Activated CD4-positive, alpha-beta T cell treated with anti-CD3 and anti-CD28 coated beads, Interleukin-2, amount 10 ng/mL, durations not matched to agents 24 days and 14 days (primary cell): ENCODE measurements at regions not wholly inside any gene's neighbourhood (a gene's known extent, or its start where the extent isn't known, plus 50 kb on each side); places are given as distances from the start of the nearest gene placed in this dataset.
"Not testable (repeated sequence)": the region's sequence is repeated elsewhere in the genome, so short reads cannot be mapped to it uniquely, and the experiment has no call there.

Experiments used
- DNase-seq: peaks from one replicate; pipeline ENCODE4 v3.0.0; 2022
- H3K27ac Mint-ChIP-seq: one replicate; pipeline ENCODE4 v1.8.0; 2022; ENCODE audit warnings: mild to moderate bottlenecking, mixed read lengths
- H3K27me3 Mint-ChIP-seq: one replicate; pipeline ENCODE4 v1.8.0; 2022; ENCODE audit warnings: mixed read lengths
- H3K36me3 Mint-ChIP-seq: one replicate; pipeline ENCODE4 v1.8.0; 2022; ENCODE audit warnings: low read depth, mild to moderate bottlenecking, mixed read lengths
- H3K4me1 Mint-ChIP-seq: one replicate; pipeline ENCODE4 v1.8.0; 2021; ENCODE audit warnings: mixed read lengths
- H3K4me3 Mint-ChIP-seq: one replicate; pipeline ENCODE4 v1.8.0; 2022; ENCODE audit warnings: mild to moderate bottlenecking, moderate library complexity, mixed read lengths
- H3K9me3 Mint-ChIP-seq: one replicate; pipeline ENCODE4 v1.8.0; 2021; ENCODE audit warnings: mixed read lengths
- intact Hi-C: fragments of 100-400 bp; cut with micrococcal nuclease; formaldehyde crosslinking; loops from one replicate; pipeline ENCODE4 v1.15.1; 2023

DNA sequence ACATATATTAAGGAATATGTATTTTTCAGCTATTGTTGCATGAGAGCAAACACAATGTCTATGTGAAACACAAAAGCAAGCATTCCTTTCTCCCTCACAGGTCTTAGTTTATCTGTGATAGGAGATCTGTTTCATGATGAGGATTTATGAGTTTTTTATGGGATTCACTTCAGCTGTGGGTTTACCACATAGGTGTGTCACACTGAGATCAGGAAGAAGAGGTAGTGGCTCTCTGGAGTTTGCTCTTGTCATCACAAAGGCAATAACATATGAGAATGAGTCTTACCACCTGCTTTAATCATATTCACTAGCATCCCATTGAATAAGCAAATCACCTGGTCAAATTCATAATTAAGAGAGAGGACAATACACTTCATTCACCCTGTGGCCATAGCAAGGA lies 960.3 kb upstream of the SLC39A10 start:
- Mint-ChIP-seq H3K4me1 (no peaks in the 10 kb centered on the region), H3K27me3 (no peaks in the 10 kb centered on the region), H3K4me3 (no peak overlapping the region), H3K9me3 (no peaks in the 10 kb centered on the region), H3K36me3 (no peaks in the 10 kb centered on the region), H3K27ac (no peak overlapping the region)
- DNase-seq: no peak
- intact Hi-C loops: no loop called here

DNA sequence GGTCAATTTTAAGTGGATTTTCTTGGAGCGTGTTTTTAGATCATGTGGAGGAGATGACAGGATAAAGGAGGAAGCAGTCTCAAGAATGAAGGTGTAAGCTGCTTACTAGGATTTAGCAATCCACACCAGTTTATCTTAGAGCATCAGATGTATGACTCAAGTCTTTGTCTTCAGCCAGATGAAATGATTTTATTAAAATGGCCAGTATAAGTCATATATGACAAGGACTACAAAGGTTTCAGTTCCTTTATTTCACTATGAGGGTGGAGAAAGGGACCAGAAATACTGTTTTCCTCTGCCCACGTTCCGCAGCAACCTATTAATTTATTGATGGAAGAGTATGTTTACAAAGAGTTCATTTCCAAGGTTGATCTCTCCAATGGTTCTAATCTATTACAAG lies 970.5 kb upstream of the SLC39A10 start:
- Mint-ChIP-seq H3K27ac (no peak overlapping the region), H3K27me3 (no peaks in the 10 kb centered on the region), H3K4me3 (no peak overlapping the region), H3K36me3 (no peaks in the 10 kb centered on the region), H3K4me1 (no peaks in the 10 kb centered on the region), H3K9me3 (no peaks in the 10 kb centered on the region)
- intact Hi-C loops: no loop called here
- DNase-seq: no peak

DNA sequence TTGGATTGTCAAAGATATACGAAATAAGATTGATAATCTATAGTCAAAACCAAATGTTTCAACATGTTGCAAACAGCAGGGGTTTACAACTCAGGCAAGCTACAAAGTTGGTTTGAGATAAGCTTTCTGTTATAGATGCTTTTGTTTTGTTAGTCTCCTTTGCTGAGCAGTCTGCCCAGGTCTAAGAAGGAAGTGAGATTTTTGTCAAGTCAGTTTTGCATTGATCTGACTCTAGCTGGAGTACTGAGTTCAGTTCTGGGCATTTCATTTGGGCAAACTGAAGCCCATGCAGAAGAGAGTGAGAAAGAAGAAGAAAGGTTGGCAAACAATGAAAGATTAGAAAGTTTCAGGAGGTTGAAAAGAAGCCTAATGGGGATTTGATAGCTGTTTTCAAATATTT lies 983.0 kb upstream of the SLC39A10 start:
- DNase-seq: no peak
- no peaks in the 10 kb centered on the region for H3K27me3 Mint-ChIP-seq
- H3K9me3 Mint-ChIP-seq: no peaks in the 10 kb centered on the region
- intact Hi-C loops: no loop called here
- no peaks in the 10 kb centered on the region for H3K4me1 Mint-ChIP-seq
- no peaks in the 10 kb centered on the region for H3K36me3 Mint-ChIP-seq
- no peak overlapping the region for H3K4me3 Mint-ChIP-seq
- H3K27ac Mint-ChIP-seq: no peak overlapping the region

- no peaks in the 10 kb centered on the region for H3K9me3 Mint-ChIP-seq
- H3K4me1 Mint-ChIP-seq: no peaks in the 10 kb centered on the region
- H3K27ac Mint-ChIP-seq: no peak overlapping the region
- no peaks in the 10 kb centered on the region for H3K27me3 Mint-ChIP-seq
- no peak overlapping the region for H3K4me3 Mint-ChIP-seq
- DNase-seq: no peak
- no peaks in the 10 kb centered on the region for H3K36me3 Mint-ChIP-seq
- intact Hi-C loops: no loop called here
These were observed 984.0 kb upstream of the SLC39A10 start for GRCh38 chr2:194672994-194673393.

DNA sequence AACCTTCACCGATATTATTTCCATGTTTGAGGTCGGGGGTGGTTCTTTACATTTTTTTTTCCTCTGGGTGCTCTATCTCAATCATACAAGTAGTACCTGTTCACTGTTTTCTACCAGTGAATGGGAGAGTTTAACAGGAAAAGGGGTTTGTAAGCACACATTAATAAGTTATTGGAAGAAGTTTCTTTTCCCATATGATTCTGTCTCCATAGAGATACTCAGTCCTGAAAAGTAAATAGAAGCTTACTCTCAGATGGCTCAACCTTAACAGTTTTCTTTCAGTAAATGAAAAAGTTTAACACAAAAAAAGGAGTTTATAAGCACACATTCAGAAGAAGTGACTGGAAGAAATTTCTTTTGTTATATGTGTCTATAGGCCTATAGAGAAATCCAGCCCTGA lies 995.6 kb upstream of the SLC39A10 start:
- no peaks in the 10 kb centered on the region for H3K4me1 Mint-ChIP-seq
- DNase-seq: no peak

DNA sequence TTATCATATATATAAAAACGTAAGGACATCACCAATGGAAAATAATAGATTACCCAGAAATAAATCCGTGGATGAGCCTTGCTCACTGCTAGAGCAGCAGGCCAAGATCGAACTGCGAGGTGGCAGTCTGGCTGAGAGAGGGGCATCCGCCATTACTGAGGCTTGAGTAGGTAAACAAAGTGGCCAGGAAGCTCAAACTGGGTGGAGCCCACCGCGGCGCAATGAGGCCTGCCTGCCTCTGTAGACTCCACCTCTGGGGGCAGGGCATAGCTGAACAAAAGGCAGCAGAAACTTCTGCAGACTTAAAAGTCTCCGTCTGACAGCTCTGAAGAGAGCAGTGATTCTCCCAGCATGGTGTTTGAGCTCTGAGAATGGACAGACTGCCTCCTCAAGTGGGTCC lies 1018.0 kb upstream of the SLC39A10 start:
- H3K4me3 Mint-ChIP-seq, H3K36me3 Mint-ChIP-seq, H3K27me3 Mint-ChIP-seq, H3K27ac Mint-ChIP-seq, H3K9me3 Mint-ChIP-seq, H3K4me1 Mint-ChIP-seq, intact Hi-C loops, DNase-seq: not testable (repeated sequence)

More for the DNA sequence above, 995.6 kb upstream of the SLC39A10 start:
- Mint-ChIP-seq H3K9me3 (no peaks in the 10 kb centered on the region), H3K27me3 (no peaks in the 10 kb centered on the region), H3K27ac (no peak overlapping the region), H3K4me3 (no peak overlapping the region), H3K36me3 (no peaks in the 10 kb centered on the region)
- intact Hi-C loops: no loop called here

DNA sequence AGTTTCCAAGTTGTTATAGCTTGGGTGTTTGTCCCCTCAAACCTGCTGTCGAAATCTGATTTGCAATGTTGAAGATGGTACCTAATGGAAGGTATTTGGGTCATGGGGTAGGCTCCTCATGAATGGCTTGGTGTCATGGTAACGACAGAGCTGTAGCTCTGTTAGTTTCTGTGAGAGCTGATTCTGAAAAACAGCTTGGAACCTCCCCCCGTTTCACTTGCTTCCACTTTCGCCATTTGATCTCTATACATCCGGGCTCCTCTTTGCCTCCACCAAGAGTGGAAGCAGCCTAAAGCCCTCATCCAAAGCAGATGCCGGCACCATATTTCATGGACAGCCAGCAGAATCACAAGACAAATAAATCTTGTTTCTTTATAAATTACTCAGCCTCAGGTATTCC lies 1035.1 kb upstream of the SLC39A10 start:
- DNase-seq: no peak
- no peaks in the 10 kb centered on the region for H3K4me1 Mint-ChIP-seq
- intact Hi-C loops: no loop called here
- no peak overlapping the region for H3K4me3 Mint-ChIP-seq
- no peaks in the 10 kb centered on the region for H3K36me3 Mint-ChIP-seq
- H3K27ac Mint-ChIP-seq: no peak overlapping the region
- H3K27me3 Mint-ChIP-seq: no peaks in the 10 kb centered on the region
- H3K9me3 Mint-ChIP-seq: no peaks in the 10 kb centered on the region

GRCh38 chr2:194619366-194619765 lies 1037.7 kb upstream of the SLC39A10 start:
- H3K4me1 Mint-ChIP-seq: no peaks in the 10 kb centered on the region
- intact Hi-C loops: no loop called here
- H3K27ac Mint-ChIP-seq: no peak overlapping the region
- no peaks in the 10 kb centered on the region for H3K9me3 Mint-ChIP-seq
- no peak overlapping the region for H3K4me3 Mint-ChIP-seq
- DNase-seq: no peak
- H3K27me3 Mint-ChIP-seq: no peaks in the 10 kb centered on the region
- no peaks in the 10 kb centered on the region for H3K36me3 Mint-ChIP-seq

- Mint-ChIP-seq H3K4me1 (no peaks in the 10 kb centered on the region), H3K4me3 (no peak overlapping the region)
- intact Hi-C loops: no loop called here
These were observed 1038.6 kb upstream of the SLC39A10 start for GRCh38 chr2:194618432-194618831.

GRCh38 chr2:194616334-194616733 lies 1040.7 kb upstream of the SLC39A10 start:
- intact Hi-C loops: no loop called here
- no peak for DNase-seq
- H3K9me3 Mint-ChIP-seq: no peaks in the 10 kb centered on the region
- no peaks in the 10 kb centered on the region for H3K27me3 Mint-ChIP-seq
- H3K27ac Mint-ChIP-seq: no peak overlapping the region
- no peaks in the 10 kb centered on the region for H3K4me1 Mint-ChIP-seq
- H3K4me3 Mint-ChIP-seq: no peak overlapping the region
- H3K36me3 Mint-ChIP-seq: no peaks in the 10 kb centered on the region

More at GRCh38 chr2:194618432-194618831, 1038.6 kb upstream of the SLC39A10 start:
- Mint-ChIP-seq H3K9me3 (no peaks in the 10 kb centered on the region), H3K27ac (no peak overlapping the region), H3K36me3 (no peaks in the 10 kb centered on the region), H3K27me3 (no peaks in the 10 kb centered on the region)
- DNase-seq: no peak

DNA sequence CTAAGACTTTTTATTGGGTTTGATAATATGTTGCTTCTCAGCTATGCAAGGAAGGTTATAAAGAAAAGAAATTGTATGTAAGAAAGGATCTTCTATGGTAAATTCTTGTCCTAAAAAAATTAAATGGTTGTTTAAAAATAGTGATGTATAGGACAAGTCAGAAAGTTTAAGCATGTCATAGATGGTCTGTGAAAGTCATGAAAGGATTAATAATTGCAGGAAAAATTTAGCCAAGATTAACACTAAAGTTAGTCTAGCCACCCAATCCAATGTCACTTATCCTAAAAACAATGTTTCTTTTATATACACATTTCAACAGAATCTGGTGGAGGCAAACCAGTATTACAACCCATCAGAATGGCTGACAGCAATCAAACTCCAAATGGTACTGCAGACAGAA lies 1046.7 kb upstream of the SLC39A10 start:
- Mint-ChIP-seq H3K4me3 (no peak overlapping the region), H3K9me3 (peaks cover 6% of the 10 kb centered on the region), H3K36me3 (no peaks in the 10 kb centered on the region), H3K27ac (no peak overlapping the region), H3K27me3 (no peaks in the 10 kb centered on the region), H3K4me1 (no peaks in the 10 kb centered on the region)
- intact Hi-C loops: no loop called here
- DNase-seq: no peak

- Mint-ChIP-seq H3K4me1 (no peaks in the 10 kb centered on the region), H3K27me3 (no peaks in the 10 kb centered on the region), H3K36me3 (no peaks in the 10 kb centered on the region), H3K4me3 (no peak overlapping the region), H3K27ac (no peak overlapping the region), H3K9me3 (peaks cover 6% of the 10 kb centered on the region)
- intact Hi-C loops: no loop called here
- DNase-seq: no peak
These were observed 1053.6 kb upstream of the SLC39A10 start for GRCh38 chr2:194603429-194603828.

DNA sequence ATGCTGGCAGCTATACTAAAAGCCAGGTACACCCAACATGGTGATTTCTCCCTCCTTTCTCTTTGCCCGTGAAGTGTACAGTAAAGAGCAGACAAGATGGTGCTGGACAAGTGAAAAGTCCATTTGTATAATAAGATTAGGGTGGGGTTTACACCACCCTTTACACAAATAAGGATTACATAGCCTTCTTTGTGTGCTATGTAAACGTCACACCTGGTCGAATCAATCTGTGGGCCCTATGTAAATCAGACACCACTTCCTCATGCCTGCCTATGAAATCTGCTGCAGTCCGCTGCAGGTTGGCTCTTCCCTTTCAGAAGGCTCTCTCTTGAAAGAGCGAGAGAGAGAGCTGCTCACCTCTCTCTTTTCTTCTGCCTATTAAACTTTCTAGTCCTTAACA lies 1054.3 kb upstream of the SLC39A10 start:
- H3K36me3 Mint-ChIP-seq: no peaks in the 10 kb centered on the region
- H3K4me3 Mint-ChIP-seq: no peak overlapping the region
- no peaks in the 10 kb centered on the region for H3K4me1 Mint-ChIP-seq
- intact Hi-C loops: no loop called here
- H3K27me3 Mint-ChIP-seq: no peaks in the 10 kb centered on the region
- no peak overlapping the region for H3K27ac Mint-ChIP-seq
- peaks cover 6% of the 10 kb centered on the region for H3K9me3 Mint-ChIP-seq
- no peak for DNase-seq

DNA sequence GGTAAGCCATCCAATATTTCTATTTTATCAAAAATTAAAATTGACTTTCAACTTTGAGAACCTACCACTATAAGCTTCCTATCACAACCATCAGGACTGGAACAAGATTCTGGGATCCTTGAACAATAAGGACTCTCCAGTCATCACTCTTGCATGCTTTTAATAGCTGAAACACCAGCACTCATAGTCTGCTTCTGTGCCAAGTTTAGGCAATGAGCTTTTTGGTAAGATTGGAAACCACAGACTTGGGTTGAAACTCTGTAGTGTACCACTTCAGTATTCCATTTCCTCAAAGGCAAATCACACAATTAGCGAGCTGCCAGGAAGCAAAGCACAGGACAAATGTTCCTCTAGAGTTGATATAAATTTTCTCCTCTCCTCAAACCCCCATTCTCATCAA lies 1065.8 kb upstream of the SLC39A10 start:
- no peak for DNase-seq
- no peaks in the 10 kb centered on the region for H3K36me3 Mint-ChIP-seq
- no peak overlapping the region for H3K27ac Mint-ChIP-seq
- H3K9me3 Mint-ChIP-seq: no peaks in the 10 kb centered on the region
- no peak overlapping the region for H3K4me3 Mint-ChIP-seq
- intact Hi-C loops: no loop called here
- no peaks in the 10 kb centered on the region for H3K4me1 Mint-ChIP-seq
- H3K27me3 Mint-ChIP-seq: no peaks in the 10 kb centered on the region

- no peaks in the 10 kb centered on the region for H3K27me3 Mint-ChIP-seq
- DNase-seq: no peak
- H3K27ac Mint-ChIP-seq: no peak overlapping the region
- intact Hi-C loops: no loop called here
- H3K4me3 Mint-ChIP-seq: no peak overlapping the region
- no peaks in the 10 kb centered on the region for H3K36me3 Mint-ChIP-seq
- H3K4me1 Mint-ChIP-seq: no peaks in the 10 kb centered on the region
- no peaks in the 10 kb centered on the region for H3K9me3 Mint-ChIP-seq
These were observed 1069.2 kb upstream of the SLC39A10 start for GRCh38 chr2:194587739-194588270.
